C4-2B (cell line): ENCODE measurements at regions not wholly inside any gene's neighbourhood (a gene's known extent, or its start where the extent isn't known, plus 50 kb on each side); places are given as distances from the start of the nearest gene placed in this dataset.
"Not testable (repeated sequence)": the region's sequence is repeated elsewhere in the genome, so short reads cannot be mapped to it uniquely, and the experiment has no call there.

Experiments used
- H3K27ac ChIP-seq: fragments of 450-650 bp; 2 replicates; pipeline ENCODE4 v1.5.1; 2017
- CTCF ChIP-seq: fragments of 450-650 bp; conservative IDR thresholded peaks from 2 replicates; pipeline ENCODE4 v1.5.1; 2017; ENCODE audit warnings: mild to moderate bottlenecking
- ZFX ChIP-seq: fragments of 450-650 bp; IDR thresholded peaks from 2 replicates; pipeline ENCODE4 v1.6.1; 2017

DNA sequence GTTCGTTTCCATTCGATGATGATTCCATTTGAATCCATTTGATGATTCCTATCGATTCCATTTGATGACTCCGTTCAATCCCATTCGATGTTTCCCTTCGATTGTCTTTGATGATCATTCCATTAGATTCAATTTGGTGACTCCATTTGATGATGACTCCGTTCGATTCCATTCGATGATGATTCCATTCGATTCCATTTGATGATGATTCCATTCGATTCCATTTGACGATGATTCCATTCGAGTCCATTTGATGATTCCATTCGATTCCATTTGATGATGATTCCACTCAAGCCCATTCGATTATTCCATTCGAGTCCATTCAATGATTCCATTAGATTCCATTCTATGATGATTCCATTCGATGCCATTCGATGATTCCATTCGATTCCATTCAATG, 2730.6 kb downstream of the RPIA start:
- not testable (repeated sequence) for H3K27ac ChIP-seq

GRCh38 chr2:91427148-91427547, 2735.7 kb downstream of the RPIA start:
- not testable (repeated sequence) for H3K27ac ChIP-seq

- not testable (repeated sequence) for H3K27ac ChIP-seq
These were observed 2750.4 kb downstream of the RPIA start for GRCh38 chr2:91441932-91442245.

DNA sequence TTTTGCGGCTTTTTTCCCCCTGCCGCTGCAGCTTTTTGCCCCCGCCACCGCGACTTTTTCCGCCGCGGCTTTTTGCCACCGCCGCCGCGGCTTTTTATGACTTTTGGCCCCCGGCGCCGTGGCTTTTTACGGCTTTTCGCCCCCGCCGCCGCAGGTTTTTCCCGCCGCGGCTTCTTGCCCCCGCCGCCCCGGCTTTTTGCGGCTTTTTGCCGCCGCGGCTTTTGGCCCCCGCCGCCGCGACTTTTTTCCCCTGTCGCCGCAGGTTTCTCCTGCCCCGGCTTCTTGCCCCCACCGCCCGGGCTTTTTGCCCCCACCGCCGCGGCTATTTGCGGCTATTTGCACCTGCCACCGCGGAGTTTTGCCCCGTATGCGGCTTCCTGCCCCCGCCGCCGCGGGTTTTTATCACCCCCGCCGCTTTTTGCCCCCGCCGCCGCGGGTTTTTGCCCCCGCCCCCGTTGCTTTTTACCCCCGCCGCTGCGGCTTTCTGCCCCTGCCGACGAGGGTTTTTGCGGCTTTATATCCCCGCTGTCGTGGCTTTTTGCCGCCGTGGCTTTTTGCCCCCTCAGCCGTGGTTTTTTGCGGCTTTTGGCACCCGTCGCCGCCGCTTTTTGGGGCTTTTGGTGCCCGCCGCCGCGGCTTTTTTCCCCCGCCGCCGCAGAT, 2750.9 kb downstream of the RPIA start:
- no peak for TF ChIP-seq ZFX
- TF ChIP-seq CTCF, result no peak
- H3K27ac ChIP-seq, result no peak overlapping the region

- H3K27ac ChIP-seq, result not testable (repeated sequence)
These were observed 2751.6 kb downstream of the RPIA start for GRCh38 chr2:91442906-91443729.

- not testable (repeated sequence) for H3K27ac ChIP-seq
These were observed 2752.2 kb downstream of the RPIA start for GRCh38 chr2:91443730-91444115.

GRCh38 chr2:91445705-91446104, 2754.2 kb downstream of the RPIA start:
- H3K27ac ChIP-seq, result not testable (repeated sequence)

GRCh38 chr2:91446489-91446888, 2755.0 kb downstream of the RPIA start:
- not testable (repeated sequence) for H3K27ac ChIP-seq

GRCh38 chr2:91446915-91447314, 2755.4 kb downstream of the RPIA start:
- H3K27ac ChIP-seq, result not testable (repeated sequence)

DNA sequence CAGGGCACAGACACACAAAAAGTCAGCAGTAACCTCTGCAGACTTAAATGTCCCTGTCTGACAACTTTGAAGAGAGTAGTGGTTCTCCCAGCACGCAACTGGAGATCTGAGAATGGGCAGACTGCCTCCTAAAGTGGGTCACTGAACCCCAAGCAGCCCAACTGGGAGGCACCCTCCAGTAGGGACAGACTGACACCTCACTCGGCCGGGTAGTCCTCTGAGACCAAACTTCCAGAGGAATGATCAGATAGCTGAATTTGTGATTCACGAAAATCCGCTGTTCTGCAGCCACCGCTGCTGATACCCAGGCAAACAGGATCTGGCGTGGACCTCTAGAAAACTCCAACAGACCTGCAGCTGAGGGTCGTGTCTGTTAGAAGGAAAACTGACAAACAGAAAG, 2756.0 kb downstream of the RPIA start:
- not testable (repeated sequence) for H3K27ac ChIP-seq

DNA sequence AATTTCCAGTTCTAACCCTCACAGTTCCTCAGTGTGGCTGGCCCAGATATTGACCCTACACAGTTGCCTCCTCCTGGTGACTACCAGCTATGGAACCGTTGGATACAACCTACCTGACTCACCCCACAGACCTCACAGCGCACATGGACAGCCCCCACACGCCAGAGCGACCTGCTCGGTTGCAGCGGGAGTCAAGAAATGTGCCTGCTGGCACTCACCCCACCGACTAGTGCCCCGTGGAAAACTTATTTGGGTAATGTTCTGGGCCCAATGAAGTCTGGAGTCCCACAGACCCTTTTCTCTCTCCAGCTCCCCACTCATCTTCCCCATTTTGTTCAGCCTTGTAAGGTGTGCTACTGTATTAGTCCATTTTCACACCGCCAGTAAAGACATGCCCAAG, 2770.8 kb downstream of the RPIA start:
- H3K27ac ChIP-seq, result not testable (repeated sequence)

DNA sequence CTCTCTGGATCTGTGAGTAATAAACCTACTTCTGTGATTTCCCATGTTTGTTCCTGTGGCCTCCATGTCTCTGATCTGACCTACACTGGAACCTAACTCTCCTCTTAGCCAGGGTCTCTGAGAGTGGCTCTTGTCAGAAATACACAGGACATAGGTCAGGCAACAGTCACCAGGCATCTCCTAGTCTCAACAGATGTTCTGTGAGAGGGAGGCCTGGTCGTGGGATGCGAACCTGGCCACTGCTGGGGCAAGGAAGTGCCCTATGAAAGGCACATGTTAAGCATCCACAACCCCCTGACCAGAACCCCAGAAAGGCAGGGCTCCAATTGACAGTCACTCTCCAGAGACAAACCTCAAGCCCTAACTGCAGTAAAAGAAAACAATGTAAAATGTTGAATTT, 2771.5 kb downstream of the RPIA start:
- H3K27ac ChIP-seq, result not testable (repeated sequence)

- H3K27ac ChIP-seq, result not testable (repeated sequence)
These were observed 2775.4 kb downstream of the RPIA start for GRCh38 chr2:91466780-91467363.

DNA sequence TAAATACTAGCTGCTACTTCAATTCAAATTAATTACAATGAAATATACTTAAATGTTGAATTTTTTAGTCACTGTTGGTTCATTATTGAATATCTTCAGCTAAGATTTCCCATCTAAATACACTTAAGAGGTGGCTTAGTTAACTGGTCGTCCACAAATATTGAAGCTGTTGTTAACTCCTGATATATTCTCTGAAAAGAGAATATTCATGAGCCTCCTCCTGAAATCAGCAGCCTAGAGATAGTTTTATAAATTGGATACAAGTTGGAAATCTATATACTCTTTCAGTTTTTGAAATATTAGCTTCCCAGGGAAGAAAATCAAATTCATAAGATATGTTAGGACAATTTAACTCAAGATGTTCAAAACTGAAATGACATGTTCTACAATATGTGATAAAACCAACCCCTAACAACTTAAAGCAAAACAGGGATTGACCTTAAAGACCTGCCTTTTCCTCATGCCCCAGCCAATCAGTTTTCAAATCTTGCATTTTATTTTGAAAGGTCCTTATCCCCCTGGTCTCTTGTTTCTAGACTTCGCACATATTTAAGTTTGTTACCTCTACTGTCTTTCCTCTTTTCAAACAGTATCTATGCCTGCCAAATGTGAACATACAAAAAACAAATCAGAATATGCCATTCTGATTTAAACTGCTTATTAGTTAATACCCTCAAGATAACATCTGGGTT, 2784.9 kb downstream of the RPIA start:
- H3K27ac ChIP-seq, result not testable (repeated sequence)

DNA sequence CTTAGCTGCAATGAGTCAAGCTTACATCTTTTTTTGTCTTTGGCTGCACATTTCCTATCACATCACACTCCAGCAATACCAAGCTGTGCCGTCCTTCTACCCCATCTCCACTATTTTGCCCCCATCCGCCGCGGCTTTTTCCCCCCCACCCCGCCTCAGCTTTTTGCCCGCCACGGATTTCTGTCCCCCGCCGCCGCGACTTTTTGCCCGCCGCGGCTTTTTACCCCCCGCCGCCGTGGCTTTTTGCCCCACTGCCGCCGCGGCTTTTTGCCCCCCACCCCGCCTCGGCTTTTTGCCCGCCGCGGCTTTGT, 2785.4 kb downstream of the RPIA start:
- not testable (repeated sequence) for H3K27ac ChIP-seq

DNA sequence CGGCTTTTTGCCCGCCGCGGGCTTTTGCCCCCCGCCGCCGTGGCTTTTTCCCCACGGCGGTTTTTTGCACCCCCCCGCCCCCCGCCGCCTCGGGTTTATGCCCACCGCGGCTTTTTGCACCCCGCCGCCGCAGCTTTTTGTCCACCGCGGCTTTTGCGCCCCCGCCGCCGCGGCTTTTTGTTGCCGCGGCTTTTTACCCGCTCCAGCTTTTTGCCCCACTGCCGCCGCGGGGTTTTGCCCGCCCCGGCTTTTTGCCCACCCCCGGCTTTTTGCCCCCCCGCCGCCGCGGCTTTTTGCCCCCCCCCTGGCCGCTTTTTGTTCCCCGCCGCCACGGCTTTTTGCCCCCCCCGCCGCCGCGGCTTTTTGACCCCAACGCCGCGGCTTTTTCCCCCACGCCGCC, 2785.8 kb downstream of the RPIA start:
- H3K27ac ChIP-seq, result not testable (repeated sequence)
